OCI-LY3 (cell line): ENCODE measurements at regions not wholly inside any gene's neighbourhood (a gene's known extent, or its start where the extent isn't known, plus 50 kb on each side); places are given as distances from the start of the nearest gene placed in this dataset.

Experiments used
- CTCF ChIP-seq: fragments of 200-600, 300-600 bp; sonication (generic); IDR thresholded peaks from 2 replicates; pipeline ENCODE4 v1.5.1; 2014; ENCODE audit warnings: antibody characterized with exemption, low read length, low read depth
- EZH2phosphoT487 ChIP-seq: fragments of 200-600 bp; shearing (Covaris generic); IDR thresholded peaks from 2 replicates; pipeline ENCODE4 v1.6.1; 2018; ENCODE audit warnings: antibody characterized with exemption, mixed run types, low read depth

- TF ChIP-seq CTCF (no peak), EZH2phosphoT487 (no peak)
Measured at GRCh38 chr3:20396335-20396734, 210.3 kb upstream of the SGO1 start.
